Fibroblast of peridontal ligament (primary cell): ENCODE measurements at regions not wholly inside any gene's neighbourhood (a gene's known extent, or its start where the extent isn't known, plus 50 kb on each side); places are given as distances from the start of the nearest gene placed in this dataset.
"Not testable (repeated sequence)": the region's sequence is repeated elsewhere in the genome, so short reads cannot be mapped to it uniquely, and the experiment has no call there.

ENCODE experiments used
- DNase-seq: peaks from one replicate; pipeline ENCODE4 v3.0.0-alpha.2; 2010; ENCODE audit errors: extremely low read depth

GRCh38 chr10:46095943-46096342, 49.9 kb upstream of the MSMB start:
- DNase-seq = not testable (repeated sequence)

DNA sequence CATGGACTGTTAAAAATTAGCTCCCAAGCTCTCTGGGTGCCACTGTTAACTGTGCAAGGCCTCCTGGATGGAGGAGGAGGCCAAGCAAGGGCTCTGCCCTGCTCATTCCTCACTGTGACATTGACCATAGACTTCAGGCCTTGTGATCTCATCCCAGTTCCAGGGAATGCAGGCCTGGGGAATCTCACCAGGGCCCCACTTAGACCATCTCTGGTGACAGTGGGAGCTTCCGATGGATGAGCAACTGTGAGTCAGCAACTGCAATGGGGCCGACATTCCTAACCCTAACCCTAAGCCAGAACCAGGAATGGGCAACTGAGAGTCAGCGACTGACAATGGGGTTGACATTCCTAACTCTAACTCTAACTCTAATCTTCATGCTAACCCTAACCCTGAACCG, 50.4 kb upstream of the MSMB start:
- DNase-seq = no peak

DNA sequence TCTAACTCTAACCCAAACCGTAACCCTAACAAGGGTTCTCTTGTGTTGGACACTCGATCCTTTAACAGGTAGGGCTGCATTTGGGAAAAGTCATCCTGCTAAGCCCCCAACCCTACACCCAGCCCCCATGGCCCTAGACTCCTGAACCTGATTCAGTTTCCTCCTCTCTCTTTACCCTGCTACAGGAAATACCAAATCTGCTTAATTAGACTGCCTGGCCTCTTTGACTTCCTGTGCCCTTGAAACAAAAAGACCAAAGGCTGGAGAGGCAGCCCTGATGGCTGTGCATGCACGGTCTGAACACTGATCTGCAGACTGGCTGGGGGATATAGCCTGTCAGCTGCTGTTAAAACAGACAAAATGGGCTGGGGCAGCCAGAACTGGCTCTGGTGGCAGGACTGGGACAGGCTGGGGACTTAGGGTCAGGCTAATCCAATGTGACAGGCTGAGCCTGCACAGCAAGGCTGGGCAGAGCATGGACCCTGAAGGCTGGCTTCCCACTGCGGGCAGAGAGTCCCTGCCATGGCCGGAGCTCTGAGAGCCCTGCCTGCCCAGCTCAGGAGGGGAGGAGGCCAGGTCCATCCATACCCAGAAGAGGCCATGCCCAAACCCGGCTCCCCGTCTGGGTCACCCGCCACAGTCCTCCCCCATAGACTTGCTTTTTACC, 51.0 kb upstream of the MSMB start:
- DNase-seq = no peak

DNA sequence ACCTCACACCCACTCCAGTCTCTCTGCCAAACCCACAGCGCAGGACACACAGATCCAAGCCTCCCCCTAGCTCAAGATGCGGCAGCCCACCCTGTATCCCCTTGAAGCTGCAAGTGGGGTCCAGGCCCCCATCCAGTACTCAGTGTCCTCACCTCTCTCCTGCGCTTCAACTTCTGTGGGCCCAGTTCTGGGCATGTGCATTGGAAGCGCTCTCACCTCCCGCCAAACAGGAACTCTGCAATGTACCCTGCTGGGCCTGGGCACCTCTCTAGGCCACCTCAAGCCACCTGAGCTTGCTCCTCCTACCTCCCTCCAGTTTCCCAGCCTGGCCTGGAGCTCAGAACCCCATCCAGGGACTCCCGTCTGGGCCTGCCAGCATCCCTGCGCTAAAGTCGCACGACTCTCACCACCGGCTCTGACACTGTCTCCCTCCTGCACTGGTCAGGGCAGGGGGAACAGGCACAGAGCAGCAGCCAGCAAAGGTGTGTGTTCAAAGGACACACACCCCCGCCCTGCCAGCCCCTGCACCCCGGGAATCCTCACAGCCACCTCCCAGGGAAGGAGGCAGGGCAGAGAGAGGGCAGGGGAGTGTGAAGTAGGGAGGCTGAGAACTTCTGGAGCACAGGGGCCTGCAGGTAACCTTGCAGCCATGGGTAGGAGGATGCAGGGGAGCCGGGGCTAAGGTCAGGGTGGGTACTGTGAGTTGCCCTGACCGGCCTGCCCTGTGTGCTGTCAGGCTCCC, 51.7 kb upstream of the MSMB start:
- DNase-seq = no peak

GRCh38 chr10:46098386-46098785, 52.3 kb upstream of the MSMB start:
- no peak for DNase-seq

DNA sequence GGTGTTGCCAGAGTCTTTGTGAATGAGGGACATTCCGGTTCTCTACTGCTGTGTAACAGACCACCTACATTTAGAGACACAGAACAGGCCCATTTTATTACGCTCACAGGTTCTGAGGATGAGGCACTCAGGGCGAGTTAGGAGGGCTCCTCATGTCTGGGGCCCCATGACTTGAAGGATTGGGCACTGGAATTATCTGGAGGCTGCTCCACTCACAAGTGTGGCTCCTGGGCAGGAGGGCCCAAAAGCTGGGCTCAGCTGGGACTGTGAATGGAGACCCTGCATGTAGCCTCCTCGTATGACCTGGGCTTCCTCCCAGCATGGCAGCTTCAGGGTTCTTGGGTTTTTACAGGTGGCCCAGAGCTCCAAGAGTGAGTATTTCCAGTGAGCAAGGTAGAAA, 52.9 kb upstream of the MSMB start:
- not testable (repeated sequence) for DNase-seq

GRCh38 chr10:46104071-46104585, 58.1 kb upstream of the MSMB start:
- no peak for DNase-seq

GRCh38 chr10:46105416-46105815, 59.3 kb upstream of the MSMB start:
- DNase-seq = not testable (repeated sequence)

- not testable (repeated sequence) for DNase-seq
These were observed 59.9 kb upstream of the MSMB start for GRCh38 chr10:46105856-46106409.

- peak; percentile 30 for DNase-seq
These were observed 60.6 kb upstream of the MSMB start for GRCh38 chr10:46106410-46107255.

DNA sequence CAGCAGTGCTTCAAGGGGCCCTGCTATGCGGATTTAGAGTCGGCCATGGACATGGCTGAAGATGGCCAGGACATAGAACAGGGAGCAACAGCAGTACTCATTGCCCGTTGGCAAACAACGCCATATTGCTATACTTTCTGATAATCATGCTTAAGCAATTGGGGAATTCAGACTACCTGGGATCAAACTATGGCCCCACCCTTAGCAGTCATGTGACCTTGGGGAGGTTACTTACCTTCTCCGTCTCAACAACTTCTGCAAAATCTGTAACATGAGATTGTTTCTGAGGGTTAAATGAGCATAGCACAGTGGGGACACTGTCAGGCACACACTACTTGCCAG, 62.1 kb upstream of the MSMB start:
- DNase-seq = not testable (repeated sequence)

GRCh38 chr10:46154271-46154670, 108.2 kb upstream of the MSMB start:
- not testable (repeated sequence) for DNase-seq

DNA sequence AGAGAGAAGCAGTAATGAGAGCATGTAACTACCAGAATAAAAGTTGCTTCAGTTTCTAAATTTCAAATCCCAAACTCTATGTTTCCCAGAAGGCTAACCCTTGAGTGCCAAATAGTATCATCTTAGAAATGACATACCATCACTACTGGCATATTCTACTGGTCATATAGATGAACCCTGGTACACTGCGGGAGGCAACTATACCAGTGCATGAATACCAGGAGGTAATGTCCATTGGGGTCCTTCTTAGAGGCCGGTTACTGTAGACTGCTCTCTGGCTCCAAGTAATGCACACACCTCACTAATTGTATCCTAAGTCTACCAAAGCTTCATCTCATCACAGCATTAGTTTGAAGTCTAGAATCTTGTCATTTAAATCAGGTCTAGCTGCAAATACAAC, 108.6 kb upstream of the MSMB start:
- not testable (repeated sequence) for DNase-seq

GRCh38 chr10:46156866-46157265, 110.8 kb upstream of the MSMB start:
- DNase-seq = not testable (repeated sequence)

- DNase-seq = no peak
These were observed 117.1 kb upstream of the ANTXRL start for GRCh38 chr10:46169736-46170135.

DNA sequence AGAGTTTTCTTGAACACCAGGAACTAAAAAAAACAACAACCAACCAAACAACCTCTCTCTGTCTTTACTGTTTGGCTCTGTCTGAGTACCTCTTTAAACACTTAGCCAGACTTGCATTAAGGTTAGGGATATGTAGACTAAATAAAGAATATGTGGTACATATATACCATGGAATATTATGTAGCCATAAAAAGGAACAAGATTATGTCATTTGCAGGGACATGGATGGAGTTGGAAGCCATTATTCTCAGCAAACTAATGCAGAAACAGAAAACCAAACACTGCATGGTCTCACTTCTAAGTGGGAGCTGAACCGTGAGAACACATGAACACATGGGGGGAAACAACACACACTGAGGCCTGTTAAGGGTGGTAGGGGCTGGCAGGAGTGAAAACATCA, 116.0 kb upstream of the ANTXRL start:
- DNase-seq = no peak

DNA sequence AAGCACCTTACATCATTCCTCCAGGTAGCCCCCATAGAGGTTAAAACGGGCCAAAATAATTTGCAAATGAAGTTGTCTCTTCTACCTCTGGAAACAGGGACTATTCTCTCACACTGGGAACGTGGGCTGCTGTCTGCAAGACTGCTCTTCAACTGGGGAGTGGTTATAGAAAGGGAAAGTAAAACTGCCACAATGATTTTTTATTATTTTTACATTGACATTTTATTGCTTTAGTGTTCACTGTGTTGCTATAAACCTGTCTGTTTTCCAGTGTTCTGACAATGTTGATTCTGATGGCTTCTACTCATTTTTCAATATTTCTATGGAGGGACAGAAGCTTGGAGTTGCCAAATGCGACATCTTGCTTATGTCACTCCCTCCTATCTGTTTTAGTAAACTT, 115.1 kb upstream of the ANTXRL start:
- DNase-seq = no peak

DNA sequence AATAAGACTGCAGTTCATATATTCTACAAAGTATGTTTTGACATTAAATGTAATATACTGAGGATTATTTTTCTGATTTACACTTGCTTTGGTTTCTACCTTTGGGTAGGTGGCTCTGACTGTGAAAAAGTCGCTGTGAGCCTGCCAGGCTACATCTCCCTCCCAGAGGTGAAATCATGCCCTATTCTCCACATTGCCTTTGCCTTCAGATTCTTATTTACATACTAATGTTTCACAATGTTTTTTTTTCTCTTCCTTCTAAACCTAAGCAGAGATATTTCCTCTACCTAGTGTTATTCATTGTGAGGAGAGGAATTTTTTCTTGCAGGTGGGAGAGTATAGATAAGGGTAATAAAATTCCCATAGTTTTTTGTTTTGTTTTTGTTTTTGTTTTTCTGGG, 111.5 kb upstream of the ANTXRL start:
- no peak for DNase-seq

DNA sequence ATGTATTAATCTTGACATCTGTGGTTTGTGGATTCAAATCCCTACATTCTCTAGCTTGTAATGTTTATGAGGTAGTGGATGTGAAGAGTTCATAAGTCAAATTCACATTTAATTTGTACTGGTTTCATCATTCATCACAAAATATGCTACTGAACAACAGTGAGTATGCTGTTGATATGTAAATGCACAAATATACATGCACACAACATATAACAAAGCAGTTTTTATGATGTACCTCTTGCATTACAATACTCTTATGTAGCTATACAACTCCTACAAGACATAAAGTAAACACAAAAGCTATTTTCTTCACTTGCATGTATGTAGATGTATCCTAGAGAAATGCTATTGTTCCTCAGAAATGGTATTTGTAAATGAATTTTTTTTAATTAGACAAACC, 111.0 kb upstream of the ANTXRL start:
- DNase-seq = no peak

DNA sequence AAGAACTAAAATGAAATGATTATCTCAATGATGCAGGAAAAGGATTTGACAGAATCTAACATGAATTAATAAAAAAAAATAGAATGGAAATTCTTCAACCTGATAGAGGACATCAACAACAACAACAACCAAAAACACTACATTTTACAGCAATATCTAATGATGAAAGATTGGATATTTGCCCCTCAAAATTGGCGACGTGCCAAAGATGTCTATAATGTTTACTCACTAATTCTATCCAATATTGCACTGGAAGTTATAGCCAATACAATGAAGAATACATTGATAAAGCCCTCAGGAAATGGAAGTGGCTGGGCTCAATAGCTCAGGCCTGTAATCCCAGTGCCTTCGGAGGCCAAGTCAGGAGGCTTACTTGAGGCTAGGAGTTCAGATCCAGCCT, 99.4 kb upstream of the ANTXRL start:
- DNase-seq = not testable (repeated sequence)

GRCh38 chr10:46197050-46197449, 89.7 kb upstream of the ANTXRL start:
- no peak for DNase-seq

- DNase-seq = no peak
These were observed 88.3 kb upstream of the ANTXRL start for GRCh38 chr10:46198516-46198915.
